Activated T-helper 1 cell treated with anti-CD3 and anti-CD28 coated beads, Interleukin-12 subunit alpha, Interleukin-12 subunit beta, Interleukin-2, Interleukin-4 antibody, amounts not matched to agents 30 ng/mL and 10 ng/mL and 1 ng/mL, durations not matched to agents 14 hours and 24 hours and 36 hours (primary cell): ENCODE measurements at regions not wholly inside any gene's neighbourhood (a gene's known extent, or its start where the extent isn't known, plus 50 kb on each side); places are given as distances from the start of the nearest gene placed in this dataset.
"Not testable (repeated sequence)": the region's sequence is repeated elsewhere in the genome, so short reads cannot be mapped to it uniquely, and the experiment has no call there.

Experiments used
- DNase-seq: peaks from one replicate; pipeline ENCODE4 v3.0.0; 2021; ENCODE audit warnings: low spot score
- H3K27ac Mint-ChIP-seq: one replicate; pipeline ENCODE4 v1.8.0; 2021; ENCODE audit warnings: mild to moderate bottlenecking, mixed read lengths
- H3K27me3 Mint-ChIP-seq: one replicate; pipeline ENCODE4 v1.8.0; 2022; ENCODE audit warnings: mild to moderate bottlenecking, moderate library complexity, mixed read lengths; ENCODE audit not compliant: insufficient read depth
- H3K36me3 Mint-ChIP-seq: one replicate; pipeline ENCODE4 v1.8.0; 2021; ENCODE audit warnings: low read depth, mixed read lengths
- H3K4me1 Mint-ChIP-seq: one replicate; pipeline ENCODE4 v1.8.0; 2021; ENCODE audit warnings: low read depth, mixed read lengths
- H3K4me3 Mint-ChIP-seq: one replicate; pipeline ENCODE4 v1.8.0; 2021; ENCODE audit warnings: mild to moderate bottlenecking, moderate library complexity, mixed read lengths
- H3K9me3 Mint-ChIP-seq: one replicate; pipeline ENCODE4 v1.8.0; 2021; ENCODE audit warnings: mixed read lengths
- intact Hi-C: fragments of 100-400 bp; cut with micrococcal nuclease; formaldehyde crosslinking; loops from one replicate; pipeline ENCODE4 v1.15.1; 2024

GRCh38 chrX:40530509-40530908, 50.3 kb upstream of the ATP6AP2 start:
- H3K27me3 Mint-ChIP-seq: peaks cover 6% of the 10 kb centered on the region
- no peaks in the 10 kb centered on the region for H3K36me3 Mint-ChIP-seq
- DNase-seq: no peak
- H3K4me3 Mint-ChIP-seq: no peak overlapping the region
- H3K27ac Mint-ChIP-seq: no peak overlapping the region
- intact Hi-C loops: no loop called here
- no peaks in the 10 kb centered on the region for H3K4me1 Mint-ChIP-seq
- H3K9me3 Mint-ChIP-seq: no peaks in the 10 kb centered on the region

GRCh38 chrX:40527543-40527942, 53.2 kb upstream of the ATP6AP2 start:
- intact Hi-C loops: no loop called here
- H3K27ac Mint-ChIP-seq: no peak overlapping the region
- no peaks in the 10 kb centered on the region for H3K36me3 Mint-ChIP-seq
- H3K27me3 Mint-ChIP-seq: peaks cover 5% of the 10 kb centered on the region
- H3K4me1 Mint-ChIP-seq: no peaks in the 10 kb centered on the region
- no peaks in the 10 kb centered on the region for H3K9me3 Mint-ChIP-seq
- no peak for DNase-seq
- H3K4me3 Mint-ChIP-seq: no peak overlapping the region

- intact Hi-C loops: no loop called here
- Mint-ChIP-seq H3K27me3 (peaks cover under 1% of the 10 kb centered on the region), H3K9me3 (no peaks in the 10 kb centered on the region), H3K36me3 (no peaks in the 10 kb centered on the region), H3K4me1 (no peaks in the 10 kb centered on the region), H3K4me3 (no peak overlapping the region), H3K27ac (no peak overlapping the region)
- no peak for DNase-seq
Observed at GRCh38 chrX:40526412-40526811, 54.4 kb upstream of the ATP6AP2 start.

GRCh38 chrX:40525901-40526300, 54.9 kb upstream of the ATP6AP2 start:
- H3K27me3 Mint-ChIP-seq, intact Hi-C loops, H3K4me1 Mint-ChIP-seq, H3K36me3 Mint-ChIP-seq, DNase-seq, H3K27ac Mint-ChIP-seq, H3K9me3 Mint-ChIP-seq, H3K4me3 Mint-ChIP-seq: not testable (repeated sequence)

- intact Hi-C loops: no loop called here
- Mint-ChIP-seq H3K36me3 (no peaks in the 10 kb centered on the region), H3K27ac (no peak overlapping the region), H3K4me3 (no peak overlapping the region), H3K9me3 (no peaks in the 10 kb centered on the region), H3K27me3 (no peaks in the 10 kb centered on the region), H3K4me1 (no peaks in the 10 kb centered on the region)
- DNase-seq: no peak
Observed at GRCh38 chrX:40524423-40524822, 56.3 kb upstream of the ATP6AP2 start.

- intact Hi-C loops: no loop called here
- Mint-ChIP-seq H3K36me3 (no peaks in the 10 kb centered on the region), H3K27ac (no peak overlapping the region), H3K4me1 (no peaks in the 10 kb centered on the region), H3K27me3 (no peaks in the 10 kb centered on the region), H3K9me3 (no peaks in the 10 kb centered on the region), H3K4me3 (no peak overlapping the region)
- no peak for DNase-seq
Observed at GRCh38 chrX:40523852-40524251, 56.9 kb upstream of the ATP6AP2 start.

- DNase-seq: no peak
- Mint-ChIP-seq H3K4me3 (no peak overlapping the region), H3K4me1 (no peaks in the 10 kb centered on the region), H3K27me3 (no peaks in the 10 kb centered on the region), H3K9me3 (no peaks in the 10 kb centered on the region), H3K27ac (no peak overlapping the region), H3K36me3 (no peaks in the 10 kb centered on the region)
- intact Hi-C loops: no loop called here
Observed at GRCh38 chrX:40521868-40522450, 58.8 kb upstream of the ATP6AP2 start.

GRCh38 chrX:40514376-40514775, 66.4 kb upstream of the ATP6AP2 start:
- H3K9me3 Mint-ChIP-seq: no peaks in the 10 kb centered on the region
- H3K27me3 Mint-ChIP-seq: no peaks in the 10 kb centered on the region
- H3K27ac Mint-ChIP-seq: no peak overlapping the region
- H3K4me1 Mint-ChIP-seq: no peaks in the 10 kb centered on the region
- no peak overlapping the region for H3K4me3 Mint-ChIP-seq
- DNase-seq: no peak
- H3K36me3 Mint-ChIP-seq: no peaks in the 10 kb centered on the region
- intact Hi-C loops: no loop called here

GRCh38 chrX:40513835-40514234, 66.9 kb upstream of the ATP6AP2 start:
- Mint-ChIP-seq H3K27me3 (no peaks in the 10 kb centered on the region), H3K27ac (no peak overlapping the region), H3K36me3 (no peaks in the 10 kb centered on the region), H3K4me3 (no peak overlapping the region), H3K4me1 (no peaks in the 10 kb centered on the region), H3K9me3 (no peaks in the 10 kb centered on the region)
- DNase-seq: no peak
- intact Hi-C loops: no loop called here

- Mint-ChIP-seq H3K27ac (no peak overlapping the region), H3K9me3 (no peaks in the 10 kb centered on the region), H3K4me1 (no peaks in the 10 kb centered on the region), H3K4me3 (no peak overlapping the region), H3K27me3 (no peaks in the 10 kb centered on the region), H3K36me3 (no peaks in the 10 kb centered on the region)
- intact Hi-C loops: no loop called here
- no peak for DNase-seq
Observed at GRCh38 chrX:40513012-40513411, 67.8 kb upstream of the ATP6AP2 start.

- Mint-ChIP-seq H3K27ac (no peak overlapping the region), H3K4me1 (no peaks in the 10 kb centered on the region), H3K9me3 (no peaks in the 10 kb centered on the region), H3K4me3 (no peak overlapping the region), H3K36me3 (no peaks in the 10 kb centered on the region), H3K27me3 (no peaks in the 10 kb centered on the region)
- intact Hi-C loops: no loop called here
- DNase-seq: no peak
Observed at GRCh38 chrX:40511258-40511657, 69.5 kb upstream of the ATP6AP2 start.

- Mint-ChIP-seq H3K27ac (no peak overlapping the region), H3K4me3 (no peak overlapping the region), H3K36me3 (no peaks in the 10 kb centered on the region), H3K4me1 (no peaks in the 10 kb centered on the region), H3K27me3 (no peaks in the 10 kb centered on the region), H3K9me3 (no peaks in the 10 kb centered on the region)
- intact Hi-C loops: no loop called here
- no peak for DNase-seq
Observed at GRCh38 chrX:40508560-40508959, 72.2 kb upstream of the ATP6AP2 start.

GRCh38 chrX:40506201-40506985, 74.4 kb upstream of the ATP6AP2 start:
- no peaks in the 10 kb centered on the region for H3K9me3 Mint-ChIP-seq
- no peak overlapping the region for H3K4me3 Mint-ChIP-seq
- no peaks in the 10 kb centered on the region for H3K4me1 Mint-ChIP-seq
- H3K36me3 Mint-ChIP-seq: no peaks in the 10 kb centered on the region
- H3K27ac Mint-ChIP-seq: no peak overlapping the region
- H3K27me3 Mint-ChIP-seq: no peaks in the 10 kb centered on the region
- no peak for DNase-seq
- intact Hi-C loops: no loop called here
